Stimulated activated CD4-positive, alpha-beta T cell treated with anti-CD3 and anti-CD28 coated beads, Interleukin-15, amount 100 ng/mL, for 1 hour (primary cell): ENCODE measurements at regions not wholly inside any gene's neighbourhood (a gene's known extent, or its start where the extent isn't known, plus 50 kb on each side); places are given as distances from the start of the nearest gene placed in this dataset.

ENCODE experiments used
- DNase-seq, 2 donors: peaks; one replicate each; pipeline ENCODE4 v3.0.0-alpha.2; 2020; ENCODE audit warnings: low read depth in 1 of 2, low spot score in 1 of 2

DNA sequence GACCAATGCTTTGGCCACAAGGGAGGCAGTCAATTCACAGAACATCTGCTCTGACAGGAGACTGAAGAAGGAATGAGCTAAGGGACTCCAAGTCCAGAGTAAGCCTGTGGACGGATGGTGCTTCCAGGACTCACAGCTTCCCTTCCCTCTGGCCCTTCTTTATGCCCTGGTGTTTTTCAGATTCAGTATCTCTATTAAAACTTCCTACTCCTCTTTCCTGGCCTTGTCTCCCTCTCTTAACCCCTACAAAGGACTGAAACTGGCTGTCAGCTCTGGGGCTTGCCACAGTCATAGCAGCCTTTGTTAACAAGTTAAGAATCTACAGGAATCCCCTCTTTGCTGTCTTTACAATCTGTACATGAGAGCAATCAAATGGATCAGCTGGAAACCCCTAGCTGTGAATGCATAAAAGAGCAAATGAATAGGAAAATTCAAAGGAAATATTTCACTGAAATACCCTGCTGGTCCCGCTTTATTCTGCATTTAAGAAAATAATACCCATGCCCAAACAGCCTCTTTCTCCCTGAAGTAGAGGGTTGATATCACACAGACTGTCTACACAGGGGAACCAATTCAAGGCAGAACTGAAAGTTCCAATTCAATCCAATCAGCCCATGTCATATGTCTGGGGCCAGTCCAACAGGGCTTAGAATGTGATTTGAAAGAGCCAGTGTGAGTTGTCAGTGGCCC, 192.3 kb downstream of the MZT1 start:
- no peak for DNase-seq

GRCh38 chr13:72530471-72530870, 197.0 kb downstream of the MZT1 start:
- no peak for DNase-seq

DNA sequence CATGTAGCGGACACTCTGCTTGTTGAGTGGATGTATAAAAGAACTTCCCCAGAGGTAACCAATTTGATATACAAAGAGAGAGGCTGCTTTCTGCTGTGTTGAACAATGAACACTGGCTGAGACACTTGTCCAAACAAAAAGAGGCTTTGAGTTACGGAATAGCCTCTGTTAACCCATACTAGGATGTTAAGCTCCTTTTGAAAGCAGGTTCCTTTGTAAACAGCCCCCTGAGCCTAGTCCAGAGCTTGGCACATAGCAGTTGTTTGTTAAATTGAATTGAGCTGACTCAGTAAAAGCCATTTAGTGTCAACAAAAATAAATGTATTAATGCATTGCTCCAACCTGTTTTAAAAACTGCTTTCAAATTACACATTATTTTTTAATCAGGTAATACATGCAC, 200.1 kb downstream of the MZT1 start:
- no peak for DNase-seq

DNA sequence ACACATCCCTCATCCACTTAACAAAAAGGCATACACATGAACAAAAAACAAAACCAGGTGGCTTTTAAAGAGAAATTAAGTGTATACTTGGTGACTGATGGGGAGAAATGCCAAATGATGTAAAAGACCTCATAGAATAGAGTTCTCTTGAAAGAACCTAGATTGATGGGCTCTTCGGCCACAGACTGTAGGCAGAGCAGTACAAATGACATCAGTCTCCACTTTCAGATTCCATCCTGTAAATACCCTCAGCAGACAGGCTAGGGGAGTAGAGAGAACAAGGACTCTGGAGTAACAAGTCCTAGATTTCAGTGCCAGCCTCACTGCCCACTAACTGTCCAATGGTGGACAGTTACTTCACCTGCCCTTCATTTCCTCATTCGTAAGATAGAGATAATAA, 203.8 kb downstream of the MZT1 start:
- DNase-seq: no peak

DNA sequence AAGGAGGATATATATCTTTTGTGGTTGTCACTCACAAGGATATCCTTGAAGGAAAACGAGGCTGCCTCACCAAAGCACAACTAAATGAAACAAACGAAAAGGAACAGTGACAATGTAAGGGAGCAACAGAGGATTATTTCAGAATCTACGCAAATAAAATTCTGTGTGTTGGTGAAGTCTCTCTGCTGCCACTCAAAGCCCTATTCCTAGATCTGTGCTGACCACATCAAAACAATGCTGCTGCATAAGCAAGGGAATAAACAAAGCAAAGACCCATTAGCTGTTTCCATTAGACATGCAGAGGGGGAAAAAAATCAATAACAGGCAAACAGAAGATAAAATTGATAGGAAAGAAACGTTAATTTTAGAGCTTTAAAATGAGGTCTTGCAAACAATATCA, 204.4 kb downstream of the MZT1 start:
- DNase-seq: no peak

DNA sequence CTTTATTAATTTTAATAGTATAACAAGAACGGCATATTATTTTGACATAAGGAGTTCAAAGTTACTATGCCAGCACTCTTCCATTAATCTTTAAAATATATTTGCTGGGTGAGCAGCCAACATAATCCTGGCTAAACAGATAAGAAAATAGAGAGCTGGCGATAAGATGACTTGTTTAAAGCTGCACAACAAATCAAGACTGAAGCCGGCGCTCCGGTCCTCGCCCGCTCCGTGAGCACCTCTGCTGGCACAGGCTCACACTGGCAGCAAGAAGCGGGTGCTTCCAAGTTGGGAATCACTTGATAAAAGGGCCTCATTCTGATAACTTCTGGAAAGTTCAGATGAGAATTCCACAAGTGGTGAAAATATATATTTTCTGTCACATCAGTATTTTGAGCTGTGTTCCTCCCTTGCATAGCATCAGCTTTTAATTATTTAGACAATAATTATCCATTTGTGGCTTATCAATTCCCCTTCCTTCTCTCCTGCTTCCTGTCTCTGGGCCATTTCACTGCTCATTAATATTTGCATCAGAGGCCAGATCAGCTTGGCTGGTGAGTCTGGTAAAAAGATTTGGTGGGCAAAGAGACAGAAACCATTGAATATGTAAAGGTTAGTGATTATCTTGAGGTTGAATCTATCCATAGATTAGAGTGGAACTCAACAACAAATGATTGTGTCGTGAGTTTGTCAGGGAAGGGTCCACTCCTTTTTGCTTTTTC, 205.3 kb downstream of the MZT1 start:
- DNase-seq: no peak

DNA sequence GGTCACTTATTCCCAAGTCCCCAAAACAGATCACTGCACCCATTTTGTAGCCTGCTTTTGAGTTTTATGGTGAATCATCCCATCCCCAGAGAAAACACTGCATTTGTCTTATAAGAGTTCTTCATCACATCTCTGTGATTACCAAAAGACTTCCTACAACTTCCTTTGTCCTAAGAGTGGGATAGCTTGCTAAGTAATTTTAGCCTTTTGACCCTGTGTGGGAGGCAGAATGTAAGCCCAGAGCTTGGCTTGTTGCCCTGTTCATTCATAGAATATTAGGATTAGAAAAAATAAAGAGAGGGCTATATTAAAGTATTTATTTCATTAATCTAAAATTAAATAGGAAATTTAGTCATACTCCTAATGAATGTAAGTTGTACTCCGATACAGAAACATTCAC, 213.3 kb downstream of the MZT1 start:
- no peak for DNase-seq

- no peak for DNase-seq
Observed at GRCh38 chr13:72508392-72508791, 219.0 kb downstream of the MZT1 start.

DNA sequence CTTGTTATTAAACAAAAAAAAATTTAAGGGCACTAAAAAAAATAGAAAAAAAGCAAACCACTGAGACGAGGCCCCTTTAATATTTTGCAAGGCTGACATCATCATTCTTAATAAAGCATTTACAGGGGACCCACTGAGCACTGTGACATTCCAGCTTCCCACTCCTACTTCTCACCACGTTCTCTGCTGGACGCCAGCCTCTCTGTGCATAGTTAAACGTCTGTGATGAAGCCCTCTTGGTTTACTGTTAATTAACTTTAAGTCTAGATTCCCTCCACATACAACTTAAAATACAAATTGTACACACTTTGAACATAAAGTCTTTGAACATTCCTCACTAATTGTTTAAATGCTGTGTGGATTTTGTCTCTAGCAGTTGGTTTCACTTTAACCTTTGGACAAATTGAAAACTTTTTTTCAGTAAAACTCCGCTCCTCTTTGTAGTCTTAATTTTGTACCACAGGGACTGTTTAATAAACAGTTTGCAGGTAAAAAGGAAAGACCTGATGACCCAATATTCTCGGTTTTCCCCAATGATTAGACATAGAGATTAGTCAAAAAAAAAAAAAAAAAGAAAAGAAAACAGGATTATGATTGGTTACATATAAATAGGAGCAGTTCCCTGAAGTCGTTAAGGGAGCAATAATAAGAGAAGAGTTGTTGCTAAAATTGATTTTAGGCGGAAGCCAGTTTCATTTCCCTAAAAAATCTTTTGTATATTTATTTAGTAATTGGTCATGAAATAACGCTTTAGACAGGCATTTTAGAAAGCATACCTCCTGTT, 219.8 kb downstream of the MZT1 start:
- DNase-seq: no peak

DNA sequence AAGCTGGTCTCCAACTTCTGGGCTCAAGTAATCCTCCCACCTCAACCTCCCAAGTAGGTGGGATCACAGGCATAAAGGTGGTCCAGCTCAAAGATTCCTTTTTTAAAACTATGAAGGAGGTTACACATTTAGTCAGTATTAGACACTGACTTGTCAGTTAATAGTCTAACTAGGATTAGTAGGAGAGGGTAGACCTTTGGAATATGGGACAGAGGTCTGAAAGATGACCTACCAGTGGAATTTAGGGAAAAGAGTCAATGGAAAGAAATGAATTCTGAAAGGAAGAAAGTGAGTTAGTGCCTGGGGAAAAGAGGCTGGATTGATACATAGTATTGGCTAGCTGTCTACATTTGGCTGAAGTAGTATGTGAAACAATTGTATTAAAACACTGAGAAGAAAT, 220.7 kb downstream of the MZT1 start:
- no peak for DNase-seq

GRCh38 chr13:72505376-72505775, 222.1 kb downstream of the MZT1 start:
- no peak for DNase-seq

DNA sequence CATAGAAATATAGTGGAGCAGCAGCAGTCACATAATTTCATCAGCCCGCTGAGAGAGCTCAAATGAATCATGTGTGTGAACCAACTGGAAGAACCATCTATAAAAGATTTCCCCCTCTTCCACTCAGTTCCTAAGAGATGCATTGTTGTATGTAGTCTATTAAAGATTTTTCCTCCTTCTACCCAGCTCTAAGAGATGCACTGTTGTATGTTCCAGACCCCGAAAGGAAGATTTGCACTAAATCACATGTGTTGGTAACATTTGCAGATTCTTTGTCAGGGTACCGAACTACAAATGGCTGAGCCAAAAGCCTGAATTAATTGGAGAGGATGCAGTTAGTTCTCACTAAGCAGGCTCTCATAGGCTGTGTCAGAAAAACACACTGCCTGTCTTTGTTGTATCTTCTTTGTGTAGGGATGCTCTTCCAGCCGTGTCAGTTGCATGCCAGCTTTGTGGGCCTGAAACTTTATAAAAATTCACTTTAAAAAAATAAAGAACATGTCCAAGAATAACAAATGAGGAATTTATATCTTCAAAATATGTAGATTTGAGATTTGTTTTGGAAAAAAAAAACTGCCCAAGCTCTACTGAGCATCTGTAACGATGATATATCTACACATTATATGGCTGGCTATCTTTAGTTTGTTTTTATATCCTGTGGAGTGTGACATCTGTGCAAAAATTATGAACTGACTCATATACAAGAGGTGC, 223.1 kb downstream of the MZT1 start:
- DNase-seq: no peak

GRCh38 chr13:72500851-72501250, 226.6 kb downstream of the MZT1 start:
- DNase-seq: no peak

GRCh38 chr13:72495681-72496080, 231.7 kb downstream of the MZT1 start:
- DNase-seq: no peak

GRCh38 chr13:72489751-72490150, 237.7 kb downstream of the MZT1 start:
- no peak for DNase-seq

- DNase-seq: no peak
Observed at GRCh38 chr13:72473321-72473720, 254.1 kb downstream of the MZT1 start.

GRCh38 chr13:72469906-72470305, 257.5 kb downstream of the MZT1 start:
- no peak for DNase-seq

- DNase-seq: no peak
Observed at GRCh38 chr13:72463561-72463960, 263.9 kb downstream of the MZT1 start.

GRCh38 chr13:72462726-72463125, 264.7 kb downstream of the MZT1 start:
- no peak for DNase-seq

DNA sequence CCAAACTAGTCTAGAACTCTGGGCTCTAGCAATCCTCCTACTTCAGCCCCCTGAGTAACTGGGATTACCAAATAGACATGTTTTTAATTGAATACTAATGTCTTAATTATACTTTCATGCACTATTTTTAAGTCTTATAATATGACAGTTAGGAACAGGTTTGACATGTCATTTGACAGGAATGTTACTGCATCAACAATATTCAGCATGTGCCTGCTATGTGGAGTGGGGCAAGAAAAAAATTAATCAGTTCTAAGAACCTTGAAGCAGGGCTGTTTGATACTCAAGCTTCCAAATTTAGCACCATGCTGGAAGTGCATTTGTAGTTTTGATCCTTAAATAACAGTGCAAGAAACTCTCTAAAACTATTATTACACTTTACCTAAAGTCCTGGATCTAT, 265.3 kb downstream of the MZT1 start:
- no peak for DNase-seq

GRCh38 chr13:72458701-72459100, 268.7 kb downstream of the MZT1 start:
- DNase-seq: no peak

DNA sequence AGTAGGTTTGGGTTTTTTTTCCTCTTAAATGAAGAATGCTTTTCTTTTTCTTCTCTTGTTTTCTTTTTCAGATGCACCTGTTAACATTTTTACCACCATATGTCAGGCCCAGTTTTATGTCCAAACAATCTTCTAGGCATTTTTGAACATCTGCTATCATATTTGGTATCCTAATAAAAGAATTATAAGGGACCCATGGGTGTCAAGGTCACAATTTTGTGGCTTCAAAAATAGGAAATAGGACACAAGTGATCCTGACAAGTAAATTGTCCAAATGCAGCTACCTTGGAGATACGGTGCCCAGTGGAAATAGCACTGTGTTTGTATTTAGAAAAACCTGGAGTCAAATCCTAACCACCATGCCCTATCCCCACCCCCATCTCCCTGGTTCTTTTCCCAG, 270.3 kb downstream of the MZT1 start:
- no peak for DNase-seq
